GM21390 (cell line): ENCODE measurements at regions not wholly inside any gene's neighbourhood (a gene's known extent, or its start where the extent isn't known, plus 50 kb on each side); places are given as distances from the start of the nearest gene placed in this dataset.

Source experiments
- ATAC-seq: cut with Tn5 transposase; IDR thresholded peaks from one replicate; pipeline ENCODE4 v1.9.1; 2021; ENCODE audit not compliant: unreplicated experiment

GRCh38 chr1:162970021-162970420, 99.1 kb upstream of the RGS4 start:
- no peak for ATAC-seq

GRCh38 chr1:162966613-162967012, 102.5 kb upstream of the RGS4 start:
- no peak for ATAC-seq

GRCh38 chr1:162964901-162965300, 103.9 kb upstream of the CCDC190 start:
- no peak for ATAC-seq

GRCh38 chr1:162956922-162957321, 95.9 kb upstream of the CCDC190 start:
- ATAC-seq = no peak

GRCh38 chr1:162954824-162955223, 93.8 kb upstream of the CCDC190 start:
- ATAC-seq = no peak

- ATAC-seq = no peak
Measured at GRCh38 chr1:162952956-162953355, 92.0 kb upstream of the CCDC190 start.

- ATAC-seq = peak; percentile 95
Measured at GRCh38 chr1:162951553-162952315, 90.8 kb upstream of the CCDC190 start.

- no peak for ATAC-seq
Measured at GRCh38 chr1:162950187-162950586, 89.2 kb upstream of the CCDC190 start.

GRCh38 chr1:162946701-162947100, 85.7 kb upstream of the CCDC190 start:
- no peak for ATAC-seq

GRCh38 chr1:162944974-162945674, 84.1 kb upstream of the CCDC190 start:
- ATAC-seq = no peak

GRCh38 chr1:162943622-162944021, 82.6 kb upstream of the CCDC190 start:
- ATAC-seq = no peak

GRCh38 chr1:162942916-162943559, 82.1 kb upstream of the CCDC190 start:
- no peak for ATAC-seq

GRCh38 chr1:162941024-162941423, 80.0 kb upstream of the CCDC190 start:
- ATAC-seq = no peak

GRCh38 chr1:162939035-162939434, 78.1 kb upstream of the CCDC190 start:
- no peak for ATAC-seq

- no peak for ATAC-seq
Measured at GRCh38 chr1:162937716-162938395, 76.9 kb upstream of the CCDC190 start.

- no peak for ATAC-seq
Measured at GRCh38 chr1:162930976-162931560, 70.1 kb upstream of the CCDC190 start.

- ATAC-seq = no peak
Measured at GRCh38 chr1:162930532-162930931, 69.6 kb upstream of the CCDC190 start.

GRCh38 chr1:162929177-162929576, 68.2 kb upstream of the CCDC190 start:
- ATAC-seq = no peak

- no peak for ATAC-seq
Measured at GRCh38 chr1:162928141-162928540, 67.2 kb upstream of the CCDC190 start.

GRCh38 chr1:162927421-162927820, 66.4 kb upstream of the CCDC190 start:
- no peak for ATAC-seq

GRCh38 chr1:162926906-162927305, 65.9 kb upstream of the CCDC190 start:
- no peak for ATAC-seq
